ENCODE measurements at regions not wholly inside any gene's neighbourhood (a gene's known extent, or its start where the extent isn't known, plus 50 kb on each side); places are given as distances from the start of the nearest gene placed in this dataset.
"Not testable (repeated sequence)": the region's sequence is repeated elsewhere in the genome, so short reads cannot be mapped to it uniquely, and the experiment has no call there.

DNA sequence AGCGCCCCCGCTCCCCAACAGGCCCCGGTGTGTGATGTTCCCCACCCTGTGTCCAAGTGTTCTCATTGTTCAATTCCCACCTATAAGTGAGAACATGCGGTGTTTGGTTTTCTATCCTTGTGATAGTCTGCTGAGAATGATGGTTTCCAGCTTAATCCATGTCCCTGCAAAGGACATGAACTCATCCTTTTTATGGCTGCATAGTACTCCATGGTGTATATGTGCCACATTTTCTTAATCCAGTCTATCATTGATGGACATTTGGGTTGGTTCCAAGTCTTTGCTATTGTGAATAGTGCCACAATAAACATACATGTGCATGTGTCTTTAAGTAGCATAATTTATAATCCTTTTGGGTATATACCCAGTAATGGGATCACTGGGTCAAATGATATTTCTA is 59.8 kb upstream of the ADPGK start:
- TF ChIP-seq POLR2A (IDR thresholded peaks at IDR 0.05), result not testable (repeated sequence)
- TF ChIP-seq, protein P1, sequence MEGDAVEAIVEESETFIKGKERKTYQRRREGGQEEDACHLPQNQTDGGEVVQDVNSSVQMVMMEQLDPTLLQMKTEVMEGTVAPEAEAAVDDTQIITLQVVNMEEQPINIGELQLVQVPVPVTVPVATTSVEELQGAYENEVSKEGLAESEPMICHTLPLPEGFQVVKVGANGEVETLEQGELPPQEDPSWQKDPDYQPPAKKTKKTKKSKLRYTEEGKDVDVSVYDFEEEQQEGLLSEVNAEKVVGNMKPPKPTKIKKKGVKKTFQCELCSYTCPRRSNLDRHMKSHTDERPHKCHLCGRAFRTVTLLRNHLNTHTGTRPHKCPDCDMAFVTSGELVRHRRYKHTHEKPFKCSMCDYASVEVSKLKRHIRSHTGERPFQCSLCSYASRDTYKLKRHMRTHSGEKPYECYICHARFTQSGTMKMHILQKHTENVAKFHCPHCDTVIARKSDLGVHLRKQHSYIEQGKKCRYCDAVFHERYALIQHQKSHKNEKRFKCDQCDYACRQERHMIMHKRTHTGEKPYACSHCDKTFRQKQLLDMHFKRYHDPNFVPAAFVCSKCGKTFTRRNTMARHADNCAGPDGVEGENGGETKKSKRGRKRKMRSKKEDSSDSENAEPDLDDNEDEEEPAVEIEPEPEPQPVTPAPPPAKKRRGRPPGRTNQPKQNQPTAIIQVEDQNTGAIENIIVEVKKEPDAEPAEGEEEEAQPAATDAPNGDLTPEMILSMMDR (IDR thresholded peaks at IDR 0.05 in 8 of 11, conservative IDR thresholded peaks at IDR 0.05 in 3 of 11), result not testable (repeated sequence)

Data from spleen (tissue), 7 donors.